NB4 (cell line): ENCODE measurements at regions not wholly inside any gene's neighbourhood (a gene's known extent, or its start where the extent isn't known, plus 50 kb on each side); places are given as distances from the start of the nearest gene placed in this dataset.

ENCODE experiments used
- DNase-seq: peaks from one replicate; pipeline ENCODE4 v3.0.0; 2010; ENCODE audit warnings: low read depth
- H3K4me3 ChIP-seq: one replicate; pipeline ENCODE4 v1.5.1; 2011; ENCODE audit warnings: mild to moderate bottlenecking, low read depth, low read length, moderate library complexity
- CTCF ChIP-seq: IDR thresholded peaks from one replicate; pipeline ENCODE4 v1.5.1; 2012; ENCODE audit warnings: low read depth, low read length
- MAX ChIP-seq: IDR thresholded peaks from 2 replicates; pipeline ENCODE4 v1.6.1; 2011; ENCODE audit warnings: low read depth, low read length
- MYC ChIP-seq: IDR thresholded peaks from 2 replicates; pipeline ENCODE4 v1.6.1; 2011; ENCODE audit warnings: low read depth, low read length
- POLR2A ChIP-seq: IDR thresholded peaks from 2 replicates; pipeline ENCODE4 v1.6.1; 2011; ENCODE audit warnings: mild to moderate bottlenecking; ENCODE audit not compliant: insufficient read length; ENCODE audit errors: extremely low read depth

GRCh38 chr10:61059636-61060035 lies 115.7 kb upstream of the RHOBTB1 start:
- no peak overlapping the region for H3K4me3 ChIP-seq
- no peak for TF ChIP-seq POLR2A
- no peak for TF ChIP-seq MAX
- no peak for TF ChIP-seq MYC
- no peak for TF ChIP-seq CTCF
- DNase-seq: no peak

GRCh38 chr10:61052469-61053205 lies 108.7 kb upstream of the RHOBTB1 start:
- H3K4me3 ChIP-seq: no peak overlapping the region
- TF ChIP-seq MYC (no peak), POLR2A (no peak), CTCF (no peak), MAX (no peak)
- no peak for DNase-seq

- TF ChIP-seq MYC (no peak), POLR2A (no peak), MAX (no peak), CTCF (no peak)
- DNase-seq: no peak
- no peak overlapping the region for H3K4me3 ChIP-seq
Observed at GRCh38 chr10:61051344-61051743, 107.4 kb upstream of the RHOBTB1 start.

- H3K4me3 ChIP-seq: no peak overlapping the region
- DNase-seq: no peak
- TF ChIP-seq MYC: no peak
- TF ChIP-seq MAX: no peak
- TF ChIP-seq CTCF: no peak
- TF ChIP-seq POLR2A: no peak
Observed at GRCh38 chr10:61050120-61050745, 106.2 kb upstream of the RHOBTB1 start.

GRCh38 chr10:61049386-61049785 lies 105.4 kb upstream of the RHOBTB1 start:
- DNase-seq: no peak
- TF ChIP-seq MYC (no peak), CTCF (no peak), POLR2A (no peak), MAX (no peak)
- no peak overlapping the region for H3K4me3 ChIP-seq
